ENCODE measurements at regions not wholly inside any gene's neighbourhood (a gene's known extent, or its start where the extent isn't known, plus 50 kb on each side); places are given as distances from the start of the nearest gene placed in this dataset.

DNA sequence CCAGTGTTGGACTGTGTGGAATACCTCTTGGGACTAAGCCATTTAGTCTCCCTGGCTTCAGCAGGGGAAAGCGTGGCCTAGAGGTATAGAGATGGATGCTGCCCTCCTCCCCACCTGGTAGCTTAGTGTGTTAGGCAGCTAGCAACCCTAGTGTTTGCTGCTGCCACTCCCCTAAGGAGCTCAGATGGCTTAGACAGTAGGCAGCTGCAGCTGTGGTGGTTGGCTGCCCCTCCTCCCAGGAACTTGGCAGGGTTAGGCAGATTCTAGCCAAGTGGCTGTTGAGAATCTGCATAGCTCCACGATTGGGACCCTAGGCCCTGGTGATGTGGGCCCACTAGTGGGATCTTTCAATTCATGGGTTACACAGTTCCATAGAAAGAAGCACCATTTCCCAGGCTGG lies 550.4 kb upstream of the CHAC2 start:
- Histone ChIP-seq H3K4me1 (no peaks in the 10 kb centered on the region), H3K9me3 (no peaks in the 10 kb centered on the region), H3K27ac (no peak overlapping the region), H3K4me2 (no peak overlapping the region), H3K4me3 (no peak overlapping the region)
- DNase-seq (ENCODE audit: low read depth in 1 of 2, low spot score in 1 of 2) (no peak), FAIRE-seq (no peak), ATAC-seq (no peak)
- 0% methylated on average over 1 of the region's 2 CpGs for WGBS (ENCODE audit: missing lambda C conversion rate)
- ChIA-PET POLR2A (no interaction called here), CTCF (interaction anchor here (1.2 to 1.3 kb wide), 2 partner anchors 9 to 298 kb away, joined by 3 read pairs; no protein-coding TSS in a partner anchor)
- no peak for TF ChIP-seq RAD21 (conservative IDR thresholded peaks at IDR 0.05 in 1 of 2, IDR thresholded peaks at IDR 0.05 in 1 of 2)
- no peak for TF ChIP-seq EHF (CRISPR knock-in tag; IDR thresholded peaks at IDR 0.05)
- TF ChIP-seq FOXS1 (CRISPR knock-in tag; IDR thresholded peaks at IDR 0.05), result no peak
- TF ChIP-seq KDM5A (IDR thresholded peaks at IDR 0.05), result no peak
- TF ChIP-seq PBX3 (IDR thresholded peaks at IDR 0.05), result no peak
- no peak for TF ChIP-seq JUNB (IDR thresholded peaks at IDR 0.05)
- no peak for TF ChIP-seq HMGXB4 (CRISPR knock-in tag; IDR thresholded peaks at IDR 0.05; ENCODE audit: borderline replicate concordance)
- TF ChIP-seq ELK1 (IDR thresholded peaks at IDR 0.05; ENCODE audit: low read depth, low read length), result no peak
- no peak for TF ChIP-seq SMC3 (IDR thresholded peaks at IDR 0.05)
- no peak for TF ChIP-seq NR3C1 (IDR thresholded peaks at IDR 0.05)
- TF ChIP-seq, protein P1, sequence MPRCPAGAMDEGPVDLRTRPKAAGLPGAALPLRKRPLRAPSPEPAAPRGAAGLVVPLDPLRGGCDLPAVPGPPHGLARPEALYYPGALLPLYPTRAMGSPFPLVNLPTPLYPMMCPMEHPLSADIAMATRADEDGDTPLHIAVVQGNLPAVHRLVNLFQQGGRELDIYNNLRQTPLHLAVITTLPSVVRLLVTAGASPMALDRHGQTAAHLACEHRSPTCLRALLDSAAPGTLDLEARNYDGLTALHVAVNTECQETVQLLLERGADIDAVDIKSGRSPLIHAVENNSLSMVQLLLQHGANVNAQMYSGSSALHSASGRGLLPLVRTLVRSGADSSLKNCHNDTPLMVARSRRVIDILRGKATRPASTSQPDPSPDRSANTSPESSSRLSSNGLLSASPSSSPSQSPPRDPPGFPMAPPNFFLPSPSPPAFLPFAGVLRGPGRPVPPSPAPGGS (IDR thresholded peaks at IDR 0.05), result no peak
- TF ChIP-seq MAFK (IDR thresholded peaks at IDR 0.05; ENCODE audit: partially characterized antibody), result no peak
- TF ChIP-seq GATA3 (IDR thresholded peaks at IDR 0.05; ENCODE audit: borderline replicate concordance), result no peak
- no peak for TF ChIP-seq HOXA7 (CRISPR knock-in tag; IDR thresholded peaks at IDR 0.05)
- no peak for TF ChIP-seq CHD4 (IDR thresholded peaks at IDR 0.05; ENCODE audit: borderline replicate concordance)
- no peak for TF ChIP-seq FOSL2 (IDR thresholded peaks at IDR 0.05)
- TF ChIP-seq FOSL2 (CRISPR knock-in tag; IDR thresholded peaks at IDR 0.05), result no peak
- TF ChIP-seq SREBF2 (IDR thresholded peaks at IDR 0.05), result no peak
- no peak for TF ChIP-seq BHLHE40 (IDR thresholded peaks at IDR 0.05; ENCODE audit: low read depth, low read length)
- no peak for TF ChIP-seq POLR2AphosphoS2 (conservative IDR thresholded peaks at IDR 0.05; ENCODE audit: low read length)
- TF ChIP-seq, protein P2, sequence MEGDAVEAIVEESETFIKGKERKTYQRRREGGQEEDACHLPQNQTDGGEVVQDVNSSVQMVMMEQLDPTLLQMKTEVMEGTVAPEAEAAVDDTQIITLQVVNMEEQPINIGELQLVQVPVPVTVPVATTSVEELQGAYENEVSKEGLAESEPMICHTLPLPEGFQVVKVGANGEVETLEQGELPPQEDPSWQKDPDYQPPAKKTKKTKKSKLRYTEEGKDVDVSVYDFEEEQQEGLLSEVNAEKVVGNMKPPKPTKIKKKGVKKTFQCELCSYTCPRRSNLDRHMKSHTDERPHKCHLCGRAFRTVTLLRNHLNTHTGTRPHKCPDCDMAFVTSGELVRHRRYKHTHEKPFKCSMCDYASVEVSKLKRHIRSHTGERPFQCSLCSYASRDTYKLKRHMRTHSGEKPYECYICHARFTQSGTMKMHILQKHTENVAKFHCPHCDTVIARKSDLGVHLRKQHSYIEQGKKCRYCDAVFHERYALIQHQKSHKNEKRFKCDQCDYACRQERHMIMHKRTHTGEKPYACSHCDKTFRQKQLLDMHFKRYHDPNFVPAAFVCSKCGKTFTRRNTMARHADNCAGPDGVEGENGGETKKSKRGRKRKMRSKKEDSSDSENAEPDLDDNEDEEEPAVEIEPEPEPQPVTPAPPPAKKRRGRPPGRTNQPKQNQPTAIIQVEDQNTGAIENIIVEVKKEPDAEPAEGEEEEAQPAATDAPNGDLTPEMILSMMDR (IDR thresholded peaks at IDR 0.05), result no peak

DNA sequence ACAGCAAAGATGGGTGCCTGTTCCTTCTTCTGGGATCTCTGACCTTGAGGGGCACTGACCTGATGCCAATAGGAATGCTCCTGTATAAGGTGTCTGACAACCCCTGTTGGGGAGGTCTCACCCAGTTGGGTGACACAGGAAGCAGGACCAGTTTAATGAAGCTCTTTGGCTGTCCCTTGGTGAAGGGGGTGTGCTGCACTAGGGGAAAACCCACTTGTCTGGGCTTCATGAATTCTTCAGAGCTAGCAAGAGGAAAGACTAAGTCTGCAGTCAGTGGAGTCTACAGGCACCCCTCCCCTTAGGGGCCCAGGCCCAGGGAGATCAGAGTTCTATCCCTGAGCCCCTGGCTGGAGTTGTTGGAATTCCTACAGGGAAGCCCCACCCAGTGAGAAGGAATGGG lies 550.8 kb upstream of the CHAC2 start:
- ATAC-seq (no peak), DNase-seq (ENCODE audit: low read depth in 1 of 2, low spot score in 1 of 2) (no peak), FAIRE-seq (no peak)
- no peak overlapping the region for H3K4me2 ChIP-seq
- H3K9me3 ChIP-seq, result no peaks in the 10 kb centered on the region
- TF ChIP-seq RAD21 (conservative IDR thresholded peaks at IDR 0.05 in 1 of 2, IDR thresholded peaks at IDR 0.05 in 1 of 2) (no peak), TFCP2L1 (CRISPR knock-in tag; IDR thresholded peaks at IDR 0.05) (no peak), POLR2A (IDR thresholded peaks at IDR 0.05; ENCODE audit: low read length) (no peak), HDAC2 (IDR thresholded peaks at IDR 0.05) (no peak), HEYL (CRISPR knock-in tag; IDR thresholded peaks at IDR 0.05) (no peak), HOXA7 (CRISPR knock-in tag; IDR thresholded peaks at IDR 0.05) (no peak), ZNF302 (CRISPR knock-in tag; IDR thresholded peaks at IDR 0.05) (no peak), RARB (CRISPR knock-in tag; IDR thresholded peaks at IDR 0.05) (no peak), RFX5 (IDR thresholded peaks at IDR 0.05) (no peak), RNF2 (IDR thresholded peaks at IDR 0.05; ENCODE audit: borderline replicate concordance, low read depth) (no peak), RCOR1 (IDR thresholded peaks at IDR 0.05; ENCODE audit: low read depth, low read length) (no peak), TP53 (CRISPR knock-in tag; IDR thresholded peaks at IDR 0.05) (no peak)
- no peaks in the 10 kb centered on the region for H3K4me1 ChIP-seq
- H3K27ac ChIP-seq, result no peak overlapping the region
- POLR2A ChIA-PET, result no interaction called here
- CTCF ChIA-PET, result interaction anchor here (1.2 to 1.3 kb wide), 2 partner anchors 9 to 298 kb away, joined by 3 read pairs; no protein-coding TSS in a partner anchor
- H3K4me3 ChIP-seq, result no peak overlapping the region

Data from A549 (cell line).